Upper lobe of right lung (tissue), 1 donor: ENCODE measurements at regions not wholly inside any gene's neighbourhood (a gene's known extent, or its start where the extent isn't known, plus 50 kb on each side); places are given as distances from the start of the nearest gene placed in this dataset.

Experiments used
- ATAC-seq: fragments of 200-7000 bp; cut with Tn5 transposase; one replicate; pipeline ENCODE4 v1.9.1; 2020; ENCODE audit warnings: mild to moderate bottlenecking, moderate library complexity
- DNase-seq: peaks from one replicate; pipeline ENCODE4 v3.0.0-alpha.2; 2020
- H3K27ac ChIP-seq: fragments of 200-600 bp; one replicate; pipeline ENCODE4 v1.8.0; 2022
- H3K27me3 ChIP-seq: fragments of 200-600 bp; one replicate; pipeline ENCODE4 v1.8.0; 2022; ENCODE audit warnings: mild to moderate bottlenecking
- H3K36me3 ChIP-seq: fragments of 200-600 bp; one replicate; pipeline ENCODE4 v1.8.0; 2022
- H3K4me1 ChIP-seq: fragments of 200-600 bp; one replicate; pipeline ENCODE4 v1.8.0; 2022
- H3K4me3 ChIP-seq: fragments of 200-600 bp; one replicate; pipeline ENCODE4 v1.8.0; 2022; ENCODE audit warnings: mild to moderate bottlenecking
- H3K9me3 ChIP-seq: fragments of 200-600 bp; one replicate; pipeline ENCODE4 v1.8.0; 2022
- intact Hi-C: fragments of 100-400 bp; cut with DNase I; formaldehyde crosslinking; loops from one replicate; pipeline ENCODE4 v1.11.0; 2022
- TF ChIP-seq, protein P1 (sequence below): fragments of 200-600 bp; IDR thresholded peaks from one replicate; pipeline ENCODE4 v1.8.0; 2022; ENCODE audit warnings: antibody characterized with exemption
- donor health status: DM: no; HTN: yes; CAD: no; lungs with severe emphysema.

DNA sequence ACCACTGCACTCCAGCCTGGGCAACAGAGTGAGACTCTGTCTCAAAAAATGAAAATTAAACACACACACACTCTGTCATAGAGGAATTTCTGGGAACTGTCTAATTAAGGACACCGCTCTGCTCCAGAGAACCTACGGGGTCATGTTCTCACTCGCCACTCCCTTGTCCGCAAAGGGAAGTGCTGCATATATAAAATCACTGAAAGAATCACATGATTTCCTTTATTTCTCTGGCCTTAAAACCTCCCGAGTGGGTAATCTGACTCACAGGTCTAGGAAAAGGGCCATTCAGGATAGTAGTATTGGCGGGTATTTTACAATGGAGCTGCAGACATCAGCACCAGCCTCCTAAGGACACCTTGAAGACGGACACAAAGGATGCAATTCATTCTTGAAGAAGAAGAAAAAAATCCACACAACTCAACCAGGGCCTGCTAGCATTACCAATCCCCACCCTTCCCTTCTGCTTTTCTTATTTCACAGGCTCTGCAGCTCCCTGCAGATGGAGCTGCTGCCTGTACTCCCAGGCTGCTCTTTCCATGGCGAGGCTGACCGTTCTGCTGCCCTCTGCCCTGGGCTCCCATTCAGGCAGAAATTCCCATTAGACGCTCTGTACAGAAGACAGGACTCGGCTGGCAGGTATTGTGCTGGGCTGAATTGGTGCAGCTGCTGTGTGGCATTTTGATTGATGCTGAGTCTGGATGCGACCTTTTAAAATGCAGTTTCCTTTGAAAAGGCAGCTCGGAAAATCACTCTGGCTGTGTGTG is 53.3 kb upstream of the FAM89A start:
- TF ChIP-seq, protein P1, sequence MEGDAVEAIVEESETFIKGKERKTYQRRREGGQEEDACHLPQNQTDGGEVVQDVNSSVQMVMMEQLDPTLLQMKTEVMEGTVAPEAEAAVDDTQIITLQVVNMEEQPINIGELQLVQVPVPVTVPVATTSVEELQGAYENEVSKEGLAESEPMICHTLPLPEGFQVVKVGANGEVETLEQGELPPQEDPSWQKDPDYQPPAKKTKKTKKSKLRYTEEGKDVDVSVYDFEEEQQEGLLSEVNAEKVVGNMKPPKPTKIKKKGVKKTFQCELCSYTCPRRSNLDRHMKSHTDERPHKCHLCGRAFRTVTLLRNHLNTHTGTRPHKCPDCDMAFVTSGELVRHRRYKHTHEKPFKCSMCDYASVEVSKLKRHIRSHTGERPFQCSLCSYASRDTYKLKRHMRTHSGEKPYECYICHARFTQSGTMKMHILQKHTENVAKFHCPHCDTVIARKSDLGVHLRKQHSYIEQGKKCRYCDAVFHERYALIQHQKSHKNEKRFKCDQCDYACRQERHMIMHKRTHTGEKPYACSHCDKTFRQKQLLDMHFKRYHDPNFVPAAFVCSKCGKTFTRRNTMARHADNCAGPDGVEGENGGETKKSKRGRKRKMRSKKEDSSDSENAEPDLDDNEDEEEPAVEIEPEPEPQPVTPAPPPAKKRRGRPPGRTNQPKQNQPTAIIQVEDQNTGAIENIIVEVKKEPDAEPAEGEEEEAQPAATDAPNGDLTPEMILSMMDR = no peak
- DNase-seq = no peak
- intact Hi-C loops = no loop called here

DNA sequence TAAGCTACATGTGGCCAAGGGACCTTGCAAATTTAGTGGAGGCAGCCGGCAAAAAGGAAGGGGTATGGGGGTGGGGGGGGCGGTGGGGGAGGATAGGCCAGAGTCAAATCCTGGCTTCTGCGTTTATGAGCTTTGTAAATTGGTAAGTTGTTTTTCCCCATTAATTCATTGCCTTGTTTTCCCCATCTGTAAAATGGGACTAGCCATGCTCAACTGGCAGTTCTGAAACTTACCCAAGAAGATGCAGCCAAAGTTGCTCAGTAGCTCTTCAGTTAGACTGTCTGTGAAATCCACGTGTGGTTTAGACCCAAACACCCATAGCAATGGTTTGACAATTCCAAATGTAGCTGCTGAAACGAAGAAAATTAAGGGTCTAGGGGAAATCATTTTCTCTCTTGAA is 52.3 kb upstream of the FAM89A start:
- intact Hi-C loops = no loop called here
- no peaks in the 10 kb centered on the region for H3K9me3 ChIP-seq
- no peak for ATAC-seq
- no peak for DNase-seq
- peaks cover 6% of the 10 kb centered on the region for H3K27me3 ChIP-seq
- H3K27ac ChIP-seq = no peak overlapping the region
- peaks cover 12% of the 10 kb centered on the region for H3K4me1 ChIP-seq
- no peaks in the 10 kb centered on the region for H3K36me3 ChIP-seq
- no peak overlapping the region for H3K4me3 ChIP-seq
- TF ChIP-seq, protein P1 = no peak

More for the DNA sequence above, 53.3 kb upstream of the FAM89A start:
- Histone ChIP-seq H3K4me1 (peaks cover 12% of the 10 kb centered on the region), H3K9me3 (no peaks in the 10 kb centered on the region), H3K4me3 (no peak overlapping the region), H3K27me3 (peaks cover 6% of the 10 kb centered on the region), H3K27ac (no peak overlapping the region), H3K36me3 (no peaks in the 10 kb centered on the region)
- peak; percentile 80 for ATAC-seq

DNA sequence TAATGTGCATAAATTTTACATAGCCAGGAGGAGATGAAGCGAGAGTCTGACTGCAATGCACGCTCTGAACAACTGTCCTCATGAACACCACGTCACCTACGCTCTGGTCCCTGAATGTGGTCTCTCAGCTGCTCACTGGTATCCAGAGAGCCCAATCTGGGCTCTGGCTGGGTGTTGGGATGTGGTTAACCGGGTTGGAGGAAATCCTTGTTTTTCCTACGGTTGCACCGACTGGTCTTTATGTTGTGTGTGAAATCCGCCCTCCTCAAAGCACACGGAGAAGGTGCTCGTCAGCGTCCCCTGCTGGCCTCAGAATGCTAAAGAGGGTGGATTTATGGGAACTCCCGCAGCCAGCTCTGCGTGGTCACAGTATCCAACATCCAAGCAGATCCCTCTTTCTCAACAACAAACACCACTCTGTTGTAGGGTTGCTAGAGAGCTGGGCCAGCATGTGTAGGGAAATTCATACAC is 51.8 kb upstream of the FAM89A start:
- H3K9me3 ChIP-seq = no peaks in the 10 kb centered on the region
- no peak overlapping the region for H3K27ac ChIP-seq
- H3K36me3 ChIP-seq = no peaks in the 10 kb centered on the region
- H3K27me3 ChIP-seq = peaks cover 6% of the 10 kb centered on the region
- H3K4me1 ChIP-seq = peaks cover 12% of the 10 kb centered on the region
- TF ChIP-seq, protein P1 = peak; percentile 60
- intact Hi-C loops = no loop called here
- ATAC-seq = peak; percentile 85
- no peak overlapping the region for H3K4me3 ChIP-seq
- peak; percentile 70 for DNase-seq

DNA sequence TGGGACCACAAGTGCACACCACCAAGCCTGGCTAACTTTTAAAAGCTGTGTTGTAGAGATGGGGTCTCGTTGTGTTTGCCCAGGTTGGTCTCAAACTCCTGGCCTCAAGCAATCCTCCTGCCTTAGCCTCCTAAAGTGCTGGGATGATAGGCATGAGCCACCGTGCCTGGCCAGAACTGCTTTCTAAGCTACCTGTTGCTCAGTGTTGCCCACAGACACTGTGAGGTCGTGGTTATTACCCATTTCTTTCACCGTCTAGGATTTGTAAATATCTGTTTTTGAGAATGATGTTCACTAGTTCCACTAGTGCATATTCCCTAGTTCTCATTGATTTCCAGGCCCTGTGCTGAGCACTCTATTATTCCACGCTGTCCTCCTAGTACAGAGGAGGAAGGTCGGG is 51.4 kb upstream of the FAM89A start:
- peaks cover 12% of the 10 kb centered on the region for H3K4me1 ChIP-seq
- TF ChIP-seq, protein P1 = no peak
- H3K36me3 ChIP-seq = no peaks in the 10 kb centered on the region
- H3K27ac ChIP-seq = no peak overlapping the region
- H3K27me3 ChIP-seq = peaks cover 6% of the 10 kb centered on the region
- intact Hi-C loops = no loop called here
- no peak for ATAC-seq
- no peak for DNase-seq
- H3K9me3 ChIP-seq = no peaks in the 10 kb centered on the region
- no peak overlapping the region for H3K4me3 ChIP-seq
